Prostate gland (tissue), 2 donors: ENCODE measurements at regions not wholly inside any gene's neighbourhood (a gene's known extent, or its start where the extent isn't known, plus 50 kb on each side); places are given as distances from the start of the nearest gene placed in this dataset.

Source experiments
- POLR2A ChIP-seq: fragments of 450-650 bp; IDR thresholded peaks from one replicate; pipeline ENCODE4 v1.6.1; 2016; ENCODE audit warnings: antibody characterized with exemption, mild to moderate bottlenecking
- POLR2AphosphoS5 ChIP-seq: sonication (generic); formaldehyde crosslinking; IDR thresholded peaks from one replicate; pipeline ENCODE4 v1.6.1; 2017; ENCODE audit warnings: antibody characterized with exemption
- TF ChIP-seq, protein P1 (sequence below), 4 experiments: fragments of 200-600 bp in 2 of 4; fragments of 450-650 bp in 2 of 4; sonication (generic) in 2 of 4; IDR thresholded peaks; 1 replicate in 3 of 4; 2 replicates in 1 of 4; pipeline ENCODE4 v1.5.1; 2016 to 2019; ENCODE audit warnings: antibody characterized with exemption in 4 of 4, mild to moderate bottlenecking in 2 of 4, moderate library complexity in 2 of 4

DNA sequence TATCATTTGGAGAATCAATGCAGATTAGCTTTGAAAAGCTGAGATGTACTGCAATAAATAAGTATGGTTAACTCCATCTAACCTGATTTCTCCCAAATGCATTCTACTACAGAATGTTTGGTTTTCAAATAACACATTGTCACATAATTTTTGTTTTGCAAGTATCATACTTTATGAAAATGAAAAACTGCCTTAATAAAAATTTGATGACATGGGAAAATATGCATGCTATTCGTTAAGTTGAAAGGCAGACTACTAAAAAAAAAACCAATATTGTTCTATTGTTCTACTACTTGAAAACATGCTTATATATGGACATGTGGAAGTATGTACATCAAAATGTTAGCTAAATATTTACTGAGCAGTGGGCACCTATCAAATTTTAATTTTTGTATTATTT, 668.9 kb downstream of the HTR1A start:
- TF ChIP-seq, protein P1, sequence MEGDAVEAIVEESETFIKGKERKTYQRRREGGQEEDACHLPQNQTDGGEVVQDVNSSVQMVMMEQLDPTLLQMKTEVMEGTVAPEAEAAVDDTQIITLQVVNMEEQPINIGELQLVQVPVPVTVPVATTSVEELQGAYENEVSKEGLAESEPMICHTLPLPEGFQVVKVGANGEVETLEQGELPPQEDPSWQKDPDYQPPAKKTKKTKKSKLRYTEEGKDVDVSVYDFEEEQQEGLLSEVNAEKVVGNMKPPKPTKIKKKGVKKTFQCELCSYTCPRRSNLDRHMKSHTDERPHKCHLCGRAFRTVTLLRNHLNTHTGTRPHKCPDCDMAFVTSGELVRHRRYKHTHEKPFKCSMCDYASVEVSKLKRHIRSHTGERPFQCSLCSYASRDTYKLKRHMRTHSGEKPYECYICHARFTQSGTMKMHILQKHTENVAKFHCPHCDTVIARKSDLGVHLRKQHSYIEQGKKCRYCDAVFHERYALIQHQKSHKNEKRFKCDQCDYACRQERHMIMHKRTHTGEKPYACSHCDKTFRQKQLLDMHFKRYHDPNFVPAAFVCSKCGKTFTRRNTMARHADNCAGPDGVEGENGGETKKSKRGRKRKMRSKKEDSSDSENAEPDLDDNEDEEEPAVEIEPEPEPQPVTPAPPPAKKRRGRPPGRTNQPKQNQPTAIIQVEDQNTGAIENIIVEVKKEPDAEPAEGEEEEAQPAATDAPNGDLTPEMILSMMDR (IDR thresholded peaks at IDR 0.05) = no peak
- TF ChIP-seq POLR2A = no peak
- TF ChIP-seq POLR2AphosphoS5 = no peak
